ENCODE measurements at regions not wholly inside any gene's neighbourhood (a gene's known extent, or its start where the extent isn't known, plus 50 kb on each side); places are given as distances from the start of the nearest gene placed in this dataset.

DNA sequence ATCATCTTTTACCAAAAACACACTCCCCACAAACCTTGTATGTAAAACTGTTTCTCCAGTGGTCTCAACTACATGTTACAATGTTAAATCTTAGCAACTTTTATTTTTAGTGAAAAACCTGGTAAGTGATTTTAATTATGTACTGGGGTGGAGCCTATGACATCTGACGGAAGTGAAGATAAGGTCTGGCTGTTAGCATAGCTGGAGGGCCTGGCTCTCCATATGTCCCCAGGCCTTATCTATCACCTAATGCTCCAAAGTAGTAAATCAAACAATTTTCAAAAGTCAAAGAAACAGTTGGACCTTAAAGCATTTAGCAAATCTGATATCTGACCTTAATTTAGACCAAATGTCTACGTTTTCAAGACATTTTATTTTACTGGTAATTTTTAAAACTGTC, 173.6 kb upstream of the SMAD3 start:
- Mint-ChIP-seq H3K9me3 (peaks cover 7% of the 10 kb centered on the region), H3K27ac (no peak overlapping the region), H3K36me3 (ENCODE audit: low read depth) (no peaks in the 10 kb centered on the region), H3K4me3 (no peak overlapping the region), H3K4me1 (ENCODE audit: low read depth) (no peaks in the 10 kb centered on the region), H3K27me3 (peaks cover 22% of the 10 kb centered on the region)
- Histone ChIP-seq H3K27ac (ENCODE audit: low read depth in 1 of 2, low read length in 2 of 2) (no peak overlapping the region), H3K36me3 (ENCODE audit: insufficient read depth, low read length) (no peaks in the 10 kb centered on the region), H3K27me3 (ENCODE audit: control insufficient read depth in 1 of 2, insufficient read depth in 2 of 2, low read length in 2 of 2) (no peaks in the 10 kb centered on the region), H3K4me3 (ENCODE audit: low read length) (no peak overlapping the region), H3K9me3 (ENCODE audit: control insufficient read depth in 1 of 2, insufficient read depth in 1 of 2, low read length in 2 of 2) (peaks cover 0 to 4% of the 10 kb centered on the region in 2 experiments), H3K4me1 (ENCODE audit: insufficient read depth, low read length) (no peaks in the 10 kb centered on the region)
- CTCF ChIA-PET: no interaction called here
- POLR2A ChIA-PET: no interaction called here
- TF ChIP-seq, protein P1, sequence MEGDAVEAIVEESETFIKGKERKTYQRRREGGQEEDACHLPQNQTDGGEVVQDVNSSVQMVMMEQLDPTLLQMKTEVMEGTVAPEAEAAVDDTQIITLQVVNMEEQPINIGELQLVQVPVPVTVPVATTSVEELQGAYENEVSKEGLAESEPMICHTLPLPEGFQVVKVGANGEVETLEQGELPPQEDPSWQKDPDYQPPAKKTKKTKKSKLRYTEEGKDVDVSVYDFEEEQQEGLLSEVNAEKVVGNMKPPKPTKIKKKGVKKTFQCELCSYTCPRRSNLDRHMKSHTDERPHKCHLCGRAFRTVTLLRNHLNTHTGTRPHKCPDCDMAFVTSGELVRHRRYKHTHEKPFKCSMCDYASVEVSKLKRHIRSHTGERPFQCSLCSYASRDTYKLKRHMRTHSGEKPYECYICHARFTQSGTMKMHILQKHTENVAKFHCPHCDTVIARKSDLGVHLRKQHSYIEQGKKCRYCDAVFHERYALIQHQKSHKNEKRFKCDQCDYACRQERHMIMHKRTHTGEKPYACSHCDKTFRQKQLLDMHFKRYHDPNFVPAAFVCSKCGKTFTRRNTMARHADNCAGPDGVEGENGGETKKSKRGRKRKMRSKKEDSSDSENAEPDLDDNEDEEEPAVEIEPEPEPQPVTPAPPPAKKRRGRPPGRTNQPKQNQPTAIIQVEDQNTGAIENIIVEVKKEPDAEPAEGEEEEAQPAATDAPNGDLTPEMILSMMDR (IDR thresholded peaks at IDR 0.05): no peak
- DNase-seq: no peak
- intact Hi-C loops (cut with DNase I, micrococcal nuclease): no loop called here
- no peak for ATAC-seq (ENCODE audit: poor library complexity)

DNA sequence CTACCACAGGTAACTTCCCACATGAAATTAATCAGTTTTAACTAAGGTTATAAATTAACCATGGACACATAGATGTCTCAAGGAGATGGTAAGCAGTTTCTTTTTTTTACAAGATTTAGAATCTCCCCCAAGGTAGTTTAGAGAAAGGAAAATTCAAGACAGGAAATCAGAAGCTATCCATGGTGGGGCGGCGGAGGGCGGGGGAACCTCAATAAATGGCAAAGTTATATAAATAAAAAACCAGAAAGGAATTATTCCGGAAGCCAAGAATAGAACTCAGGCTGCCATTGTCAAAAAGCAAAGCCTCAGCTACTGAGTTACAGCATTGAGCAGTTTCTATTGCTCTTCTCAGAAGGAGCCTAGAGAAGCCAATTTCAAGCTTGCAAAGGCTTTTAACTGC, 172.1 kb upstream of the SMAD3 start:
- CTCF ChIA-PET: no interaction called here
- H3K9me3 ChIP-seq (ENCODE audit: control insufficient read depth in 1 of 2, insufficient read depth in 1 of 2, low read length in 2 of 2): peaks cover 0 to 4% of the 10 kb centered on the region in 2 experiments
- Mint-ChIP-seq H3K9me3 (peaks cover 6% of the 10 kb centered on the region), H3K27me3 (peaks cover 18% of the 10 kb centered on the region), H3K4me3 (no peak overlapping the region), H3K4me1 (ENCODE audit: low read depth) (no peaks in the 10 kb centered on the region), H3K27ac (no peak overlapping the region), H3K36me3 (ENCODE audit: low read depth) (no peaks in the 10 kb centered on the region)
- H3K27ac ChIP-seq (ENCODE audit: low read depth in 1 of 2, low read length in 2 of 2): no peak overlapping the region
- H3K4me1 ChIP-seq (ENCODE audit: insufficient read depth, low read length): no peaks in the 10 kb centered on the region
- POLR2A ChIA-PET: interaction anchor here (0.6 kb wide), 1 partner anchor 438 kb away, joined by 3 read pairs; no protein-coding TSS in a partner anchor
- DNase-seq (no peak), ATAC-seq (ENCODE audit: poor library complexity) (no peak)
- H3K27me3 ChIP-seq (ENCODE audit: control insufficient read depth in 1 of 2, insufficient read depth in 2 of 2, low read length in 2 of 2): no peaks in the 10 kb centered on the region
- TF ChIP-seq, protein P1 (IDR thresholded peaks at IDR 0.05): no peak
- intact Hi-C loops (cut with DNase I, micrococcal nuclease): no loop called here
- no peaks in the 10 kb centered on the region for H3K36me3 ChIP-seq (ENCODE audit: insufficient read depth, low read length)
- H3K4me3 ChIP-seq (ENCODE audit: low read length): no peak overlapping the region

DNA sequence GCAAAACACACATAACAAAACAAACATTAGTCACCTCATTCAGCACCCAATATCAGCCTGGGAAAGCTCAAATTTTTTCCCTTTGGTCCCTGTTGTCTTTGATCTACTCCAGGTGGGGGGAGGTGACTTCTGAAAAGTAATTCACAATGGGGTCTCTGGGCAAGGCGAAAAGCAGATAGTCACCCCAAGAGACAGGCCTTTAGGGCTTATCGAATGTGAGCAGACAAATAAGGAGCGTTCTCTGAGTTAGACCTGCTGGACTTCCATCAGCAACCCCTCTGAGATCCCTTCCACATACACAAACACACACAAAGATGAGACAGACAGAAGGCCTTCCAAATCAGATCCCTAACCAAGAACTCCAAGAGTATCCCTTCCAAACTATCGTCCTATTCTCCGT, 171.0 kb upstream of the SMAD3 start:
- Mint-ChIP-seq H3K27me3 (peaks cover 18% of the 10 kb centered on the region), H3K36me3 (ENCODE audit: low read depth) (no peaks in the 10 kb centered on the region), H3K4me1 (ENCODE audit: low read depth) (no peaks in the 10 kb centered on the region), H3K9me3 (peaks cover 2% of the 10 kb centered on the region), H3K4me3 (no peak overlapping the region), H3K27ac (no peak overlapping the region)
- Histone ChIP-seq H3K4me3 (ENCODE audit: low read length) (no peak overlapping the region), H3K4me1 (ENCODE audit: insufficient read depth, low read length) (no peaks in the 10 kb centered on the region), H3K27ac (ENCODE audit: low read depth in 1 of 2, low read length in 2 of 2) (no peak overlapping the region), H3K27me3 (ENCODE audit: control insufficient read depth in 1 of 2, insufficient read depth in 2 of 2, low read length in 2 of 2) (no peaks in the 10 kb centered on the region), H3K36me3 (ENCODE audit: insufficient read depth, low read length) (no peaks in the 10 kb centered on the region), H3K9me3 (ENCODE audit: control insufficient read depth in 1 of 2, insufficient read depth in 1 of 2, low read length in 2 of 2) (peaks cover 0 to 4% of the 10 kb centered on the region in 2 experiments)
- ChIA-PET CTCF (no interaction called here), POLR2A (no interaction called here)
- intact Hi-C loops (cut with DNase I, micrococcal nuclease): no loop called here
- no peak for DNase-seq
- TF ChIP-seq, protein P1 (IDR thresholded peaks at IDR 0.05): no peak
- ATAC-seq (ENCODE audit: poor library complexity): no peak
